Activated effector memory CD4-positive, alpha-beta T cell treated with anti-CD3 and anti-CD28 coated beads, Interleukin-2, amount 50 U/mL, for 16 hours (primary cell): ENCODE measurements at regions not wholly inside any gene's neighbourhood (a gene's known extent, or its start where the extent isn't known, plus 50 kb on each side); places are given as distances from the start of the nearest gene placed in this dataset.

Experiments
- DNase-seq: peaks from one replicate; pipeline ENCODE4 v3.0.0-alpha.2; 2020

GRCh38 chr10:120960725-120961124 lies 109.6 kb downstream of the WDR11 start:
- no peak for DNase-seq

- no peak for DNase-seq
Observed at GRCh38 chr10:120961795-120962755, 110.9 kb downstream of the WDR11 start.

GRCh38 chr10:120962756-120963593 lies 111.8 kb downstream of the WDR11 start:
- no peak for DNase-seq

GRCh38 chr10:120963594-120964220 lies 112.5 kb downstream of the WDR11 start:
- DNase-seq, result no peak

GRCh38 chr10:120966657-120967045 lies 115.5 kb downstream of the WDR11 start:
- DNase-seq, result no peak

GRCh38 chr10:120969219-120969645 lies 118.1 kb downstream of the WDR11 start:
- DNase-seq, result no peak

- DNase-seq, result no peak
Observed at GRCh38 chr10:120970595-120971529, 119.7 kb downstream of the WDR11 start.

- DNase-seq, result no peak
Observed at GRCh38 chr10:120971671-120972070, 120.5 kb downstream of the WDR11 start.

- DNase-seq, result no peak
Observed at GRCh38 chr10:120972259-120972658, 121.1 kb downstream of the WDR11 start.

GRCh38 chr10:120975072-120975867 lies 124.1 kb downstream of the WDR11 start:
- no peak for DNase-seq

GRCh38 chr10:120975868-120976225 lies 124.7 kb downstream of the WDR11 start:
- DNase-seq, result no peak

GRCh38 chr10:120977897-120978296 lies 126.7 kb downstream of the WDR11 start:
- DNase-seq, result no peak

- no peak for DNase-seq
Observed at GRCh38 chr10:120978589-120979252, 127.6 kb downstream of the WDR11 start.

GRCh38 chr10:120979435-120980278 lies 128.5 kb downstream of the WDR11 start:
- DNase-seq, result peak; percentile 71

GRCh38 chr10:120980279-120981255 lies 129.4 kb downstream of the WDR11 start:
- no peak for DNase-seq

- no peak for DNase-seq
Observed at GRCh38 chr10:120981601-120982391, 130.6 kb downstream of the WDR11 start.

GRCh38 chr10:120982507-120982906 lies 131.3 kb downstream of the WDR11 start:
- no peak for DNase-seq

GRCh38 chr10:120983721-120984120 lies 132.6 kb downstream of the WDR11 start:
- DNase-seq, result no peak
